H9 (cell line): ENCODE measurements at regions not wholly inside any gene's neighbourhood (a gene's known extent, or its start where the extent isn't known, plus 50 kb on each side); places are given as distances from the start of the nearest gene placed in this dataset.

Experiments used
- DNase-seq: peaks from one replicate; pipeline ENCODE4 v3.0.0-alpha.2; 2017
- H2AFZ ChIP-seq: one replicate; pipeline ENCODE4 v1.6.1; 2013; ENCODE audit warnings: mild to moderate bottlenecking, low read length, control low read depth, moderate library complexity
- H2AK5ac ChIP-seq: 2 replicates; pipeline ENCODE4 v1.6.1; 2013; ENCODE audit warnings: low read length, control low read depth, mixed read lengths; ENCODE audit not compliant: insufficient read length
- H2BK120ac ChIP-seq: one replicate; pipeline ENCODE4 v1.6.1; 2013; ENCODE audit warnings: low read depth, mild to moderate bottlenecking, low read length, control low read depth, inconsistent platforms; ENCODE audit not compliant: poor library complexity, severe bottlenecking
- H2BK12ac ChIP-seq: 2 replicates; pipeline ENCODE4 v1.6.1; 2013; ENCODE audit warnings: low read length, control low read depth, mixed read lengths, low read depth; ENCODE audit not compliant: insufficient read length
- H2BK15ac ChIP-seq: 2 replicates; pipeline ENCODE4 v1.6.1; 2013; ENCODE audit warnings: low read depth, low read length, control low read depth
- H2BK20ac ChIP-seq: one replicate; pipeline ENCODE4 v1.6.1; 2013; ENCODE audit warnings: low read depth, mild to moderate bottlenecking, low read length, control low read depth, inconsistent platforms; ENCODE audit not compliant: poor library complexity, severe bottlenecking
- H2BK5ac ChIP-seq: 2 replicates; pipeline ENCODE4 v1.6.1; 2013; ENCODE audit warnings: low read length, control low read depth, mixed read lengths; ENCODE audit not compliant: insufficient read length
- H3K14ac ChIP-seq: 2 replicates; pipeline ENCODE4 v1.6.1; 2013; ENCODE audit warnings: low read length, control low read depth; ENCODE audit not compliant: insufficient read depth
- H3K18ac ChIP-seq: 2 replicates; pipeline ENCODE4 v1.6.1; 2013; ENCODE audit warnings: low read depth, mild to moderate bottlenecking, mixed read lengths, low read length, control low read depth; ENCODE audit not compliant: insufficient read length
- H3K23ac ChIP-seq: 2 replicates; pipeline ENCODE4 v1.6.1; 2013; ENCODE audit warnings: low read length, control low read depth, mixed read lengths, low read depth; ENCODE audit not compliant: insufficient read length
- H3K23me2 ChIP-seq: 2 replicates; pipeline ENCODE4 v1.6.1; 2013; ENCODE audit warnings: low read depth, mild to moderate bottlenecking, mixed read lengths, low read length, control low read depth; ENCODE audit not compliant: insufficient read length, poor library complexity, severe bottlenecking
- H3K27ac ChIP-seq: 2 replicates; pipeline ENCODE4 v1.5.1; 2013; ENCODE audit warnings: low read length, control low read depth, mixed read lengths, low read depth; ENCODE audit not compliant: insufficient read length
- H3K27me3 ChIP-seq: 2 replicates; pipeline ENCODE4 v1.6.1; 2013; ENCODE audit warnings: low read length, control low read depth, inconsistent platforms; ENCODE audit not compliant: insufficient read depth
- H3K4ac ChIP-seq: 2 replicates; pipeline ENCODE4 v1.6.1; 2013; ENCODE audit warnings: low read depth, mild to moderate bottlenecking, control low read depth, inconsistent platforms, low read length, moderate library complexity
- H3K4me1 ChIP-seq: 2 replicates; pipeline ENCODE4 v1.6.1; 2013; ENCODE audit warnings: low read length, control low read depth, inconsistent platforms; ENCODE audit not compliant: insufficient read depth
- H3K4me2 ChIP-seq: 2 replicates; pipeline ENCODE4 v1.6.1; 2013; ENCODE audit warnings: low read length, control low read depth, mixed read lengths; ENCODE audit not compliant: insufficient read length, insufficient read depth
- H3K56ac ChIP-seq: 2 replicates; pipeline ENCODE4 v1.6.1; 2013; ENCODE audit warnings: low read depth, mild to moderate bottlenecking, mixed read lengths, low read length, control low read depth; ENCODE audit not compliant: insufficient read length
- H3K79me1 ChIP-seq: 2 replicates; pipeline ENCODE4 v1.6.1; 2013; ENCODE audit warnings: low read depth, mild to moderate bottlenecking, moderate library complexity, low read length, control low read depth, inconsistent platforms; ENCODE audit not compliant: insufficient read depth, poor library complexity, severe bottlenecking
- H3K79me2 ChIP-seq: 2 replicates; pipeline ENCODE4 v1.6.1; 2013; ENCODE audit warnings: low read length, control low read depth, inconsistent platforms; ENCODE audit not compliant: insufficient read depth
- H3K9ac ChIP-seq: 2 replicates; pipeline ENCODE4 v1.6.1; 2013; ENCODE audit warnings: low read length, control low read depth, mixed read lengths; ENCODE audit not compliant: insufficient read length; ENCODE audit errors: extremely low read depth
- H3K9me3 ChIP-seq: one replicate; pipeline ENCODE4 v1.6.1; 2013; ENCODE audit warnings: low read depth, low read length, inconsistent platforms; ENCODE audit not compliant: control insufficient read depth
- H3T11ph ChIP-seq: one replicate; pipeline ENCODE4 v1.6.1; 2013; ENCODE audit warnings: mild to moderate bottlenecking, low read length, control low read depth, inconsistent platforms
- H4K20me1 ChIP-seq: one replicate; pipeline ENCODE4 v1.6.1; 2013; ENCODE audit not compliant: control insufficient read depth, insufficient read length, insufficient read depth
- H4K5ac ChIP-seq: 2 replicates; pipeline ENCODE4 v1.6.1; 2013; ENCODE audit warnings: low read depth, mild to moderate bottlenecking, mixed read lengths, low read length, control low read depth; ENCODE audit not compliant: insufficient read length
- H4K8ac ChIP-seq: replicated peaks from 2 replicates; pipeline ENCODE4 v1.6.1; 2013; ENCODE audit warnings: low read length, control low read depth, mixed read lengths, low read depth; ENCODE audit not compliant: insufficient read length
- H4K91ac ChIP-seq: 2 replicates; pipeline ENCODE4 v1.6.1; 2013; ENCODE audit warnings: low read depth, mild to moderate bottlenecking, moderate library complexity, mixed read lengths, low read length, control low read depth; ENCODE audit not compliant: insufficient read length
- H3K27ac Mint-ChIP-seq, 3 experiments: 2 replicates in 2 of 3; 3 replicates in 1 of 3; pipeline ENCODE4 v1.8.0; 2020 to 2021; ENCODE audit warnings: mixed read lengths in 3 of 3, mild to moderate bottlenecking in 1 of 3, moderate library complexity in 1 of 3
- H3K27me3 Mint-ChIP-seq: 2 replicates; pipeline ENCODE4 v1.8.0; 2021; ENCODE audit warnings: low read depth, mild to moderate bottlenecking, moderate library complexity, mixed read lengths
- H3K36me3 Mint-ChIP-seq, 3 experiments: 2 replicates in 2 of 3; 3 replicates in 1 of 3; pipeline ENCODE4 v1.8.0; 2020 to 2021; ENCODE audit warnings: low read depth in 3 of 3, mixed read lengths in 3 of 3; ENCODE audit not compliant: insufficient read depth in 1 of 3
- H3K4me1 Mint-ChIP-seq, 2 experiments: 2 replicates each; pipeline ENCODE4 v1.8.0; 2020; ENCODE audit warnings: mixed read lengths in 2 of 2
- H3K4me3 Mint-ChIP-seq, 2 experiments: 2 replicates in 1 of 2; 3 replicates in 1 of 2; pipeline ENCODE4 v1.8.0; 2020 to 2021; ENCODE audit warnings: mild to moderate bottlenecking in 2 of 2, mixed read lengths in 2 of 2, moderate library complexity in 1 of 2
- H3K9me3 Mint-ChIP-seq, 2 experiments: 2 replicates in 1 of 2; 3 replicates in 1 of 2; pipeline ENCODE4 v1.8.0; 2020; ENCODE audit warnings: mild to moderate bottlenecking in 2 of 2, mixed read lengths in 2 of 2, moderate library complexity in 1 of 2
- CTCF ChIP-seq: fragments of 200-600 bp; sonication (generic); conservative IDR thresholded peaks from 3 replicates; pipeline ENCODE4 v1.8.0; 2021; ENCODE audit warnings: antibody characterized with exemption, mild to moderate bottlenecking
- WGBS: extraction: QIAGEN DNeasy Blood & Tissue Kit; methylation state at CpG from one replicate; pipeline ENCODE4 v1.1.7; 2013; ENCODE audit warnings: missing lambda C conversion rate, low lambda C conversion rate, mixed read lengths; ENCODE audit not compliant: insufficient read length; ENCODE audit errors: extremely low coverage; 5-methylcytosine and 5-hydroxymethylcytosine counted together

GRCh38 chr20:43283126-43283525 lies 93.4 kb upstream of the PTPRT start:
- no peak overlapping the region for H4K5ac ChIP-seq
- no CpG with 5 or more reads among the region's 2 CpGs for WGBS

More at GRCh38 chr20:43283126-43283525, 93.4 kb upstream of the PTPRT start:
- no peak overlapping the region for H3K9ac ChIP-seq
- H3K79me1 ChIP-seq = no peaks in the 10 kb centered on the region
- peaks cover 21% of the 10 kb centered on the region for H3K9me3 ChIP-seq
- TF ChIP-seq CTCF = no peak
- H4K20me1 ChIP-seq = no peaks in the 10 kb centered on the region
- no peak overlapping the region for H3K14ac ChIP-seq
- H3K4me1 Mint-ChIP-seq = no peaks in the 10 kb centered on the region; a peak in 1 of 4 replicates
- H2AK5ac ChIP-seq = no peak overlapping the region
- no peaks in the 10 kb centered on the region for H3K27me3 ChIP-seq
- DNase-seq = no peak
- peaks cover 7% of the 10 kb centered on the region for H3K27me3 Mint-ChIP-seq
- no peak overlapping the region for H3K4ac ChIP-seq
- H3K36me3 Mint-ChIP-seq = peaks cover 0 to 5% (median 3%) of the 10 kb centered on the region in 3 experiments; a peak in 5 of 7 replicates
- H3K56ac ChIP-seq = no peak overlapping the region
- H4K8ac ChIP-seq = no peak overlapping the region
- no peaks in the 10 kb centered on the region for H3K79me2 ChIP-seq
- no peak overlapping the region for H3T11ph ChIP-seq
- H2BK120ac ChIP-seq = no peak overlapping the region
- H3K27ac Mint-ChIP-seq = no peak overlapping the region
- no peak overlapping the region for H2AFZ ChIP-seq
- H3K9me3 Mint-ChIP-seq = peaks cover 21 to 22% of the 10 kb centered on the region in 2 experiments
- no peak overlapping the region for H3K27ac ChIP-seq
- H3K4me2 ChIP-seq = no peak overlapping the region
- H3K23ac ChIP-seq = no peak overlapping the region
- no peak overlapping the region for H4K91ac ChIP-seq
- no peaks in the 10 kb centered on the region for H3K4me1 ChIP-seq
- H3K4me3 Mint-ChIP-seq = no peak overlapping the region
- no peak overlapping the region for H3K18ac ChIP-seq
- no peak overlapping the region for H2BK15ac ChIP-seq
- no peak overlapping the region for H2BK5ac ChIP-seq
- H2BK20ac ChIP-seq = no peak overlapping the region
- no peak overlapping the region for H2BK12ac ChIP-seq
- no peaks in the 10 kb centered on the region for H3K23me2 ChIP-seq
